ENCODE measurements at regions not wholly inside any gene's neighbourhood (a gene's known extent, or its start where the extent isn't known, plus 50 kb on each side); places are given as distances from the start of the nearest gene placed in this dataset.
"Not testable (repeated sequence)": the region's sequence is repeated elsewhere in the genome, so short reads cannot be mapped to it uniquely, and the experiment has no call there.

- 36% methylated on average over 4 of the region's 4 CpGs for WGBS
- Histone ChIP-seq H3K9me3 (ENCODE audit: control insufficient read depth in 4 of 4, low read length in 3 of 4) (no peaks in the 10 kb centered on the region), H3K27me3 (ENCODE audit: control insufficient read depth in 4 of 4, insufficient read depth in 4 of 4, low read length in 3 of 4) (no peaks in the 10 kb centered on the region), H3K27ac (ENCODE audit: low read depth in 1 of 2, low read length in 2 of 2) (no peak overlapping the region), H3K4me3 (ENCODE audit: low read depth in 1 of 3, low read length in 3 of 3) (no peak overlapping the region), H3K4me1 (ENCODE audit: control insufficient read depth in 4 of 4, insufficient read depth in 4 of 4, low read length in 3 of 4) (no peaks in the 10 kb centered on the region), H3K36me3 (ENCODE audit: control insufficient read depth in 4 of 4, insufficient read depth in 3 of 4, low read depth in 1 of 4, low read length in 3 of 4) (no peaks in the 10 kb centered on the region), H3K9ac (ENCODE audit: low read depth in 1 of 2, low read length in 2 of 2) (no peak overlapping the region)
- TF ChIP-seq ATF3 (IDR thresholded peaks at IDR 0.05) (no peak), RXRA (IDR thresholded peaks at IDR 0.05) (no peak)
- no peak for DNase-seq (ENCODE audit: low spot score)
These were observed 540.3 kb upstream of the CADM1 start for GRCh38 chr11:116044520-116044919.

- no peak overlapping the region for H3K27ac ChIP-seq (ENCODE audit: low read depth in 1 of 2, low read length in 2 of 2)
- no peak overlapping the region for H3K4me3 ChIP-seq (ENCODE audit: low read depth in 1 of 3, low read length in 3 of 3)
- WGBS, result 52% methylated on average over 2 of the region's 2 CpGs
- H3K27me3 ChIP-seq (ENCODE audit: control insufficient read depth in 4 of 4, insufficient read depth in 4 of 4, low read length in 3 of 4), result no peaks in the 10 kb centered on the region
- H3K36me3 ChIP-seq (ENCODE audit: control insufficient read depth in 4 of 4, insufficient read depth in 3 of 4, low read depth in 1 of 4, low read length in 3 of 4), result no peaks in the 10 kb centered on the region
- no peak for DNase-seq (ENCODE audit: low spot score)
- no peak overlapping the region for H3K9ac ChIP-seq (ENCODE audit: low read depth in 1 of 2, low read length in 2 of 2)
- no peaks in the 10 kb centered on the region for H3K9me3 ChIP-seq (ENCODE audit: control insufficient read depth in 4 of 4, low read length in 3 of 4)
- no peaks in the 10 kb centered on the region for H3K4me1 ChIP-seq (ENCODE audit: control insufficient read depth in 4 of 4, insufficient read depth in 4 of 4, low read length in 3 of 4)
- TF ChIP-seq NR2F2 (IDR thresholded peaks at IDR 0.05), result no peak
- no peak for TF ChIP-seq RXRA (IDR thresholded peaks at IDR 0.05)
- no peak for TF ChIP-seq SP1 (IDR thresholded peaks at IDR 0.05)
- TF ChIP-seq FOXA2 (IDR thresholded peaks at IDR 0.05), result no peak
- no peak for TF ChIP-seq JUND (IDR thresholded peaks at IDR 0.05)
- no peak for TF ChIP-seq YY1 (IDR thresholded peaks at IDR 0.05)
- TF ChIP-seq TAF1 (conservative IDR thresholded peaks at IDR 0.05), result no peak
- TF ChIP-seq ATF3 (IDR thresholded peaks at IDR 0.05), result no peak
- TF ChIP-seq GABPA (IDR thresholded peaks at IDR 0.05 in 1 of 2, conservative IDR thresholded peaks at IDR 0.05 in 1 of 2), result no peak
- TF ChIP-seq REST (IDR thresholded peaks at IDR 0.05), result no peak
- no peak for TF ChIP-seq MAX (IDR thresholded peaks at IDR 0.05)
- TF ChIP-seq EGR1 (IDR thresholded peaks at IDR 0.05; ENCODE audit: low read depth in 2 of 2), result no peak
- no peak for TF ChIP-seq FOXA1 (IDR thresholded peaks at IDR 0.05)
- TF ChIP-seq RAD21 (IDR thresholded peaks at IDR 0.05), result no peak
- no peak for TF ChIP-seq CTCF (IDR thresholded peaks at IDR 0.05; ENCODE audit: low read depth, low read length, missing input control)
These were observed 539.6 kb upstream of the CADM1 start for GRCh38 chr11:116043857-116044256.

GRCh38 chr11:116043059-116043458, 538.8 kb upstream of the CADM1 start:
- H3K27ac ChIP-seq (ENCODE audit: low read depth in 1 of 2, low read length in 2 of 2); H3K9ac ChIP-seq (ENCODE audit: low read depth in 1 of 2, low read length in 2 of 2); H3K4me3 ChIP-seq (ENCODE audit: low read depth in 1 of 3, low read length in 3 of 3); H3K36me3 ChIP-seq (ENCODE audit: control insufficient read depth in 4 of 4, insufficient read depth in 3 of 4, low read depth in 1 of 4, low read length in 3 of 4); DNase-seq (ENCODE audit: low spot score); H3K9me3 ChIP-seq (ENCODE audit: control insufficient read depth in 4 of 4, low read length in 3 of 4); H3K4me1 ChIP-seq (ENCODE audit: control insufficient read depth in 4 of 4, insufficient read depth in 4 of 4, low read length in 3 of 4); H3K27me3 ChIP-seq (ENCODE audit: control insufficient read depth in 4 of 4, insufficient read depth in 4 of 4, low read length in 3 of 4): not testable (repeated sequence)
- 92% methylated on average over 6 of the region's 6 CpGs for WGBS
